K562 (cell line): ENCODE measurements at regions not wholly inside any gene's neighbourhood (a gene's known extent, or its start where the extent isn't known, plus 50 kb on each side); places are given as distances from the start of the nearest gene placed in this dataset.

Experiments
- ATAC-seq: fragments of 200-7000 bp; cut with Tn5 transposase; 3 replicates; pipeline ENCODE4 v1.9.1; 2020; ENCODE audit warnings: moderate library complexity
- BruUV-seq: library from RNA; stranded (reverse); fragments of 400-500 nt; replicated peaks from 2 replicates; lab custom pipeline; 2021; lab: Mats Ljungman, UMichigan
- CTCF ChIA-PET: fragments of 300-600 bp; formaldehyde crosslinking; extraction: SDS; loops from one replicate; lab custom pipeline; 2021; ENCODE audit warnings: low intra/inter-chr PET ratio; lab: Yijun Ruan, JAX
- POLR2A ChIA-PET: fragments of 300-600, 350-650 bp; sonication (Branson Sonifier 250); formaldehyde crosslinking; extraction: SDS; loops from one replicate; lab custom pipeline; 2021; ENCODE audit warnings: antibody characterized with exemption, inconsistent platforms; lab: Yijun Ruan, JAX
- DNase-seq, 4 experiments: peaks; one replicate each; pipeline versions ENCODE4 v3.0.0 to v3.0.0-alpha.2; 2011 to 2018; ENCODE audit warnings: low spot score in 3 of 4, mixed read lengths in 3 of 4; ENCODE audit errors: extremely low read depth in 1 of 4
- FAIRE-seq: peaks from 2 replicates; lab custom pipeline; 2011; peaks lifted over from hg19 to GRCh38; lab: Jason Lieb, UNC
- H2AFZ ChIP-seq: 2 replicates; pipeline ENCODE4 v1.6.0; 2011; ENCODE audit warnings: low read depth, low read length, control low read depth, inconsistent platforms
- H3K27ac ChIP-seq: fragments of 200-600 bp; 3 replicates; pipeline ENCODE4 v1.8.0; 2011; ENCODE audit warnings: low read depth, mild to moderate bottlenecking, control low read depth, inconsistent platforms, low read length, moderate library complexity, mixed read lengths; ENCODE audit errors: extremely low read depth
- H3K27me3 ChIP-seq, 2 experiments: fragments of 300-600 bp in 1 of 2; 2 replicates in 1 of 2; 3 replicates in 1 of 2; pipeline versions ENCODE4 v1.6.0 to v1.8.0; 2011; ENCODE audit warnings: inconsistent platforms in 2 of 2, low read length in 2 of 2, mild to moderate bottlenecking in 1 of 2, mixed read lengths in 1 of 2, moderate library complexity in 1 of 2; ENCODE audit not compliant: control insufficient read depth in 2 of 2, insufficient read depth in 2 of 2
- H3K36me3 ChIP-seq: fragments of 300-600 bp; 3 replicates; pipeline ENCODE4 v1.8.0; 2011; ENCODE audit warnings: mild to moderate bottlenecking, low read length, inconsistent platforms; ENCODE audit not compliant: control insufficient read depth, insufficient read depth
- H3K4me1 ChIP-seq, 2 experiments: fragments of 200-600 bp in 1 of 2; replicated peaks in 1 of 2; 2 replicates in 1 of 2; 3 replicates in 1 of 2; pipeline versions ENCODE4 v1.5.1 to v1.8.0; 2011; ENCODE audit warnings: inconsistent platforms in 2 of 2, low read length in 2 of 2, mild to moderate bottlenecking in 1 of 2, mixed read lengths in 1 of 2, moderate library complexity in 1 of 2; ENCODE audit not compliant: control insufficient read depth in 2 of 2, insufficient read depth in 2 of 2
- H3K4me2 ChIP-seq: 2 replicates; pipeline ENCODE4 v1.6.1; 2011; ENCODE audit warnings: low read length, control low read depth, inconsistent platforms, mixed read lengths; ENCODE audit not compliant: insufficient read depth
- H3K4me3 ChIP-seq: fragments of 200-600 bp; sonication (generic), shearing (Covaris generic); 2 replicates; pipeline ENCODE4 v1.5.1; 2016; ENCODE audit warnings: control low read depth, inconsistent platforms
- H3K79me2 ChIP-seq: fragments of 200-600 bp; 3 replicates; pipeline ENCODE4 v1.8.0; 2011; ENCODE audit warnings: low read length, inconsistent platforms; ENCODE audit not compliant: control insufficient read depth, insufficient read depth
- H3K9ac ChIP-seq, 2 experiments: 2 replicates each; pipeline versions ENCODE4 v1.6.0 to v1.6.1; 2011; ENCODE audit warnings: low read depth in 2 of 2, low read length in 2 of 2, control low read depth in 1 of 2, inconsistent platforms in 1 of 2, mild to moderate bottlenecking in 1 of 2, mixed read lengths in 1 of 2; ENCODE audit not compliant: insufficient read depth in 1 of 2
- H3K9me1 ChIP-seq: one replicate; pipeline ENCODE4 v1.6.0; 2011; ENCODE audit warnings: inconsistent platforms, mild to moderate bottlenecking, low read length, moderate library complexity; ENCODE audit not compliant: control insufficient read depth, insufficient read depth
- H3K9me3 ChIP-seq: replicated peaks from 2 replicates; pipeline ENCODE4 v1.5.1; 2011; ENCODE audit warnings: low read depth, low read length, inconsistent platforms; ENCODE audit not compliant: control insufficient read depth, insufficient read depth
- H4K20me1 ChIP-seq: replicated peaks from 2 replicates; pipeline ENCODE4 v1.6.1; 2011; ENCODE audit warnings: low read length, inconsistent platforms, mixed read lengths; ENCODE audit not compliant: control insufficient read depth, insufficient read depth
- ARHGAP35 ChIP-seq: fragments of 450-650 bp; IDR thresholded peaks from 2 replicates; pipeline ENCODE4 v1.6.1; 2018; ENCODE audit not compliant: partially characterized antibody
- CBFB ChIP-seq: sonication (generic); formaldehyde crosslinking; IDR thresholded peaks from 2 replicates; pipeline ENCODE4 v1.4.0; 2020; ENCODE audit warnings: mild to moderate bottlenecking, missing genetic modification reagents
- HINFP ChIP-seq: fragments of 450-650 bp; conservative IDR thresholded peaks from 2 replicates; pipeline ENCODE4 v1.6.1; 2016; ENCODE audit warnings: missing genetic modification characterization, low read depth, mild to moderate bottlenecking, control low read depth, missing compliant biosample characterization
- SP2 ChIP-seq: IDR thresholded peaks from 2 replicates; pipeline ENCODE4 v1.6.1; 2011; ENCODE audit warnings: mild to moderate bottlenecking, low read depth, low read length, moderate library complexity; ENCODE audit not compliant: poor library complexity, severe bottlenecking; ENCODE audit errors: extremely low read depth
- STAT5B ChIP-seq: fragments of 250-450 bp; sonication (Bioruptor Pico); IDR thresholded peaks from 2 replicates; pipeline ENCODE4 v1.8.0; 2021; ENCODE audit warnings: mild to moderate bottlenecking, inconsistent platforms
- TEAD4 ChIP-seq, 2 experiments: sonication (generic) in 1 of 2; formaldehyde crosslinking in 1 of 2; IDR thresholded peaks; 2 replicates each; pipeline versions ENCODE4 v1.6.1 to v1.8.0; 2012 to 2022; ENCODE audit warnings: borderline replicate concordance in 1 of 2, inconsistent platforms in 1 of 2, low read length in 1 of 2, mild to moderate bottlenecking in 1 of 2, missing genetic modification reagents in 1 of 2
- ZNF408 ChIP-seq: fragments of 250-450 bp; sonication (Bioruptor Pico); IDR thresholded peaks from 2 replicates; pipeline ENCODE4 v1.4.0; 2020; ENCODE audit warnings: low read depth, mild to moderate bottlenecking, moderate library complexity
- WGBS: fragments of 100-300 bp; shearing (Covaris generic); methylation state at CpG from one replicate; pipeline ENCODE4 v1.1.6; 2016; ENCODE audit warnings: low coverage, mixed read lengths; ENCODE audit not compliant: insufficient coverage; ENCODE audit errors: missing lambda C conversion rate; 5-methylcytosine and 5-hydroxymethylcytosine counted together
- in situ Hi-C: fragments of 300-500 bp; cut with MboI; formaldehyde crosslinking; loops from 4 replicates; pipeline ENCODE4 v1.15.0; 2018; ENCODE audit warnings: inconsistent platforms, mixed read lengths
- intact Hi-C: fragments of 100-400 bp; cut with micrococcal nuclease; formaldehyde crosslinking; loops from 2 replicates; pipeline ENCODE4 v1.14.2; 2022

DNA sequence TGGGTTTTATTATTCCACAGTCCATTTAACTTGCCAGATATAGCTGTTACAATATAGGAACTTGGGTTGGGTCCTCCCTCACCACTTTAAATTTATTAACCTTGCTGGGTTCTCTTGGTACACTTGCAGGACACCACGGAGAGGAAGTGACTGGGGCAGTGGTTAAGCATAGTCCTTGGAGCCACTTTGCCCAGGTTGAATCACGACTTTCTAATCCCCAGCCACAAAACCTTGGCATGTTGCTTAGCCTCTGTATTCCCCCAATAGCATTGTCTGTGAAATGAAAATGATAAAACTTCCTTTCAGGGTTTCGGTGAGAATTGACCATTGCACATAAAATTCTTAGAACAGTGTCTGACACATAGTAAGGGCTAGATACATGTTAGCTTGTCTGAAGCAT lies 221.2 kb downstream of the IRS1 start (continued):
- TF ChIP-seq SP2 (no peak), ZNF408 (CRISPR knock-in tag) (no peak), ARHGAP35 (no peak)

GRCh38 chr2:226575928-226576327 lies 223.7 kb downstream of the IRS1 start:
- no peak overlapping the region for H3K4me3 ChIP-seq
- DNase-seq = no peak
- TF ChIP-seq TEAD4 (IDR thresholded peaks at IDR 0.05; ENCODE audit: low read length) (no peak), TEAD4 (CRISPR knock-in tag; IDR thresholded peaks at IDR 0.05; ENCODE audit: borderline replicate concordance) (no peak), STAT5B (no peak), CBFB (CRISPR knock-in tag) (no peak), HINFP (tag) (no peak)
- TF ChIP-seq, all 486 proteins: peak for 0
- Histone ChIP-seq H2AFZ (no peak overlapping the region), H3K79me2 (no peaks in the 10 kb centered on the region), H3K27ac (no peak overlapping the region), H3K9me3 (no peaks in the 10 kb centered on the region), H3K4me1 (no peaks in the 10 kb centered on the region), H4K20me1 (no peaks in the 10 kb centered on the region), H3K27me3 (no peaks in the 10 kb centered on the region), H3K9ac (no peak overlapping the region), H3K36me3 (no peaks in the 10 kb centered on the region), H3K9me1 (no peaks in the 10 kb centered on the region), H3K4me2 (no peak overlapping the region)
- POLR2A ChIA-PET = interaction anchor here (0.6 kb wide), 1 partner anchor 45 kb away, joined by 3 read pairs; no protein-coding TSS in a partner anchor
- ATAC-seq (no peak), FAIRE-seq (no peak)
- BruUV-seq = no TSS peak
- CTCF ChIA-PET = no interaction called here
- intact Hi-C loops = no loop called here
- 0% methylated on average over 4 of the region's 4 CpGs for WGBS
- in situ Hi-C loops = no loop called here
